ENCODE measurements at regions not wholly inside any gene's neighbourhood (a gene's known extent, or its start where the extent isn't known, plus 50 kb on each side); places are given as distances from the start of the nearest gene placed in this dataset.

DNA sequence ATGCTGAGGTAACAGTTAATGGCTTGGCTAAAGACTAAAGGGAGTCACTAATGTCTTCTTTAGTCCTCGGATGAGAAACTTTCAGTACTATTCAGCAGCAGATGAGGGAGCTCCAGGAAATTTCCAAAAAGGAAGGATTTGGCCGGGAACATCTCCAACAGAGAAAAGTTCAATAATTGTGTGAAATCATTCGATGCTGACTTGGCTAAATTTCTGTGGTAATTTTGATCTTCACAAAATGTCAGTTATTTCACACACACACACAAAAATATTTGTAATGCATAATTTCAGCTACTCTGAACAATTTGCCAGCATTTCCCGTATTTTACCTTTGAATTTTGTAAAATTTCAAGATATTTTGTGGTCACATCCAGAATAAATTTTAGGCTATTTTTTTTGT is 462.8 kb upstream of the MDFIC2 start:
- TF ChIP-seq EZH2 (IDR thresholded peaks at IDR 0.05; ENCODE audit: borderline replicate concordance, low read length): no peak
- TF ChIP-seq CTCF (conservative IDR thresholded peaks at IDR 0.05 in 1 of 2, IDR thresholded peaks at IDR 0.05 in 1 of 2; ENCODE audit: extremely low read depth in 1 of 2, insufficient read depth in 1 of 2, low read depth in 1 of 2, low read length in 2 of 2): no peak

Measured in mammary epithelial cell (primary cell).